Colonic mucosa (tissue), 4 donors: ENCODE measurements at regions not wholly inside any gene's neighbourhood (a gene's known extent, or its start where the extent isn't known, plus 50 kb on each side); places are given as distances from the start of the nearest gene placed in this dataset.

Experiments used
- DNase-seq: peaks from one replicate; pipeline ENCODE4 v3.0.0-alpha.2; 2020
- H3K27ac ChIP-seq: fragments of 200-600 bp; one replicate; pipeline ENCODE4 v1.8.0; 2021
- H3K27me3 ChIP-seq: fragments of 200-600 bp; one replicate; pipeline ENCODE4 v1.8.0; 2021
- H3K36me3 ChIP-seq: fragments of 200-600 bp; one replicate; pipeline ENCODE4 v1.8.0; 2021
- H3K4me1 ChIP-seq: fragments of 200-600 bp; one replicate; pipeline ENCODE4 v1.8.0; 2021; ENCODE audit warnings: mild to moderate bottlenecking
- H3K4me3 ChIP-seq: fragments of 200-600 bp; one replicate; pipeline ENCODE4 v1.8.0; 2021
- H3K9ac ChIP-seq, 2 donors: one replicate each; pipeline ENCODE4 v1.7.0; 2013; ENCODE audit warnings: control low read depth in 2 of 2, low read depth in 2 of 2, low read length in 2 of 2
- H3K9me3 ChIP-seq: fragments of 200-600 bp; one replicate; pipeline ENCODE4 v1.8.0; 2021
- CTCF ChIP-seq: fragments of 200-600 bp; IDR thresholded peaks from one replicate; pipeline ENCODE4 v1.8.0; 2022; ENCODE audit warnings: antibody characterized with exemption, mild to moderate bottlenecking
- intact Hi-C: fragments of 100-400 bp; cut with DNase I; formaldehyde crosslinking; loops from one replicate; pipeline ENCODE4 v1.14.1; 2022
- donor health status: healthy.
- donor health status: DM: no; HTN: no; CAD: no.
- donor health status: DM: no; HTN: no; CAD: no.

GRCh38 chr2:145728511-145728910 lies 1208.6 kb upstream of the ZEB2 start:
- Histone ChIP-seq H3K9ac (no peak overlapping the region), H3K27ac (no peak overlapping the region), H3K36me3 (no peaks in the 10 kb centered on the region), H3K27me3 (no peaks in the 10 kb centered on the region), H3K4me1 (no peaks in the 10 kb centered on the region), H3K4me3 (no peak overlapping the region), H3K9me3 (no peaks in the 10 kb centered on the region)
- no peak for TF ChIP-seq CTCF
- intact Hi-C loops, result no loop called here
- no peak for DNase-seq

DNA sequence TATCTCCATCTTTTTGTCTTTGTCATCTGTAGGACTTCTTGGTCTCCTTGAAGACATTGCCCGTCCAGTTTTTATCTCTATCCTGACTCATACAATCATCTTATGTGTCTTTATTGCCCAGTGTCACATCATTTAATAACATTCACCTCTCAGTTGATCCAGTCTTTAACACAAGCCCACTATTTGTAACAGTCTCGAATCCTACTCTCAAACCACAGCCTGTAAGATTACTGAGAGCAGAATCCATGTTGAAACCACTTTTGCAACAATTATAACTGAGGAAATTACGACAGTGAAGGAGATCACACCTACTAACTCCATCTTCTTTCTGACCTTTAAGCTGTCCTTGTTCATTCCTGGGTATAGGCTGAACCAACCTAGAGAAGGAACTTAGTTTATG lies 1206.0 kb upstream of the ZEB2 start:
- DNase-seq, result no peak
- Histone ChIP-seq H3K9ac (no peak overlapping the region), H3K27ac (no peak overlapping the region), H3K27me3 (no peaks in the 10 kb centered on the region), H3K36me3 (no peaks in the 10 kb centered on the region), H3K4me1 (no peaks in the 10 kb centered on the region), H3K4me3 (no peak overlapping the region), H3K9me3 (no peaks in the 10 kb centered on the region)
- intact Hi-C loops, result no loop called here
- no peak for TF ChIP-seq CTCF

GRCh38 chr2:145724311-145724898 lies 1204.5 kb upstream of the ZEB2 start:
- TF ChIP-seq CTCF, result no peak
- no peaks in the 10 kb centered on the region for H3K4me1 ChIP-seq
- H3K9me3 ChIP-seq, result no peaks in the 10 kb centered on the region
- no peak overlapping the region for H3K9ac ChIP-seq
- no peak overlapping the region for H3K4me3 ChIP-seq
- H3K27me3 ChIP-seq, result no peaks in the 10 kb centered on the region
- H3K27ac ChIP-seq, result no peak overlapping the region
- intact Hi-C loops, result no loop called here
- no peak for DNase-seq
- no peaks in the 10 kb centered on the region for H3K36me3 ChIP-seq

- H3K27ac ChIP-seq, result no peak overlapping the region
- no peak for TF ChIP-seq CTCF
- no peaks in the 10 kb centered on the region for H3K27me3 ChIP-seq
- no peaks in the 10 kb centered on the region for H3K4me1 ChIP-seq
- H3K36me3 ChIP-seq, result no peaks in the 10 kb centered on the region
- no peak for DNase-seq
- intact Hi-C loops, result no loop called here
- H3K9ac ChIP-seq, result no peak overlapping the region
- no peak overlapping the region for H3K4me3 ChIP-seq
- no peaks in the 10 kb centered on the region for H3K9me3 ChIP-seq
Observed at GRCh38 chr2:145723872-145724271, 1204.0 kb upstream of the ZEB2 start.

DNA sequence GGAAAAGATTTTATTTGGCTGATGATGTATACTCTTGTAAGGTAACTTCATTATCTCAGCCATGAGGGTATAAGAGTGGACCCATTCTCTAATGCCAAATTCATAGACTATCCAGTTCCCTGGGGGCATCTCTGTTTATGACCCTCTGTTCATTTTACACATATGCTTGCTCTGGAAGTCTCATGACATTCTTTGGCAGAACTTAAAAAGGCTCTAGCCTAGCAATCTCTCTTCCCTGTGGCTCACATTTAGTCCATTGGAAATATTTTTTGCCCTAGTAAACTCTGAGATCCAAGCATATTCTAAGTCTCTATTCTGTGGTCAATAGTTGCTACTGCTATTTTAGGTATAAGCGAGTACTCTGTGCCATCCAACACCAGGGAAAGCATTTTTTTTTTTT lies 1201.8 kb upstream of the ZEB2 start:
- Histone ChIP-seq H3K4me3 (no peak overlapping the region), H3K27ac (no peak overlapping the region), H3K27me3 (no peaks in the 10 kb centered on the region), H3K4me1 (no peaks in the 10 kb centered on the region), H3K9me3 (no peaks in the 10 kb centered on the region), H3K9ac (no peak overlapping the region), H3K36me3 (no peaks in the 10 kb centered on the region)
- DNase-seq, result no peak
- TF ChIP-seq CTCF, result no peak
- intact Hi-C loops, result no loop called here
